ENCODE measurements at regions not wholly inside any gene's neighbourhood (a gene's known extent, or its start where the extent isn't known, plus 50 kb on each side); places are given as distances from the start of the nearest gene placed in this dataset.

DNA sequence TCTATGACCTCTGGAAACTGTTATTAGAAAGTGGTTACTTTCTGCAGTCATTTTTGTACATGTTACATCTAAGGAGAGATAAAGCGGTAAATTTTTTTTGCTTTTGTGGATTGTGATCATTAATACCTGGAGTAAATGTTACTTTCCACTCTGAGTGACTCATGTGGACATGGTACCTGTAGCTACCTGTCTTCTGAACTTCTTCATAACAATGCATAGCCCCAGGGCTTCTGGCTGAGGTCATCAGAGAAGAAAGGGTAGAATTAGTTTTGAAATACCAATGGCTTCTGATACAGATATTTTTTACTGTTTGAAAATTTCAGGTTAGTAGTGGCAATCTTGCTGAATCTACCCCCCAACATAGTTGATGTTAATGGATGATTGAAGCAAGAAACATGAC, 489.3 kb downstream of the RWDD3 start:
- no TSS peak for BruUV-seq (replicated peaks)

More for the DNA sequence above, 489.3 kb downstream of the RWDD3 start:
- Histone ChIP-seq H3K9me3 (ENCODE audit: low read length) (no peaks in the 10 kb centered on the region), H3K4me3 (replicated peaks in 1 of 3; ENCODE audit: insufficient read depth in 1 of 3, low read depth in 2 of 3, low read length in 3 of 3) (no peak overlapping the region), H4K20me1 (ENCODE audit: insufficient read depth, low read length) (no peaks in the 10 kb centered on the region), H3K27ac (ENCODE audit: extremely low read length, insufficient read depth, low read length) (no peak overlapping the region), H3K4me2 (ENCODE audit: low read depth, low read length) (no peak overlapping the region), H2AFZ (ENCODE audit: low read length) (no peak overlapping the region), H3K36me3 (replicated peaks in 1 of 2; ENCODE audit: control insufficient read depth in 1 of 2, insufficient read depth in 2 of 2, low read length in 2 of 2) (no peaks in the 10 kb centered on the region), H3K27me3 (ENCODE audit: control insufficient read depth in 1 of 2, insufficient read depth in 2 of 2, low read length in 2 of 2) (no peaks in the 10 kb centered on the region; a peak in 1 of 5 replicates), H3K4me1 (ENCODE audit: insufficient read depth, low read length) (no peaks in the 10 kb centered on the region), H3K79me2 (ENCODE audit: insufficient read depth, low read length) (no peaks in the 10 kb centered on the region), H3K9ac (ENCODE audit: insufficient read depth, low read depth, low read length) (no peak overlapping the region)
- no peak for FAIRE-seq
- 4% methylated on average over 1 of the region's 1 CpG for WGBS (ENCODE audit: low lambda C conversion rate)
- ChIA-PET CTCF (ENCODE audit: low intra/inter-chr PET ratio, low total read pairs) (no interaction called here), POLR2A (no interaction called here)
- no peak for DNase-seq (ENCODE audit: low spot score)
- TF ChIP-seq ZNF572 (CRISPR knock-in tag; IDR thresholded peaks at IDR 0.05) (no peak), CBX2 (IDR thresholded peaks at IDR 0.05; ENCODE audit: low read depth, low read length) (no peak), CBX2 (CRISPR knock-in tag; IDR thresholded peaks at IDR 0.05; ENCODE audit: low read depth) (no peak), PPARG (CRISPR knock-in tag; conservative IDR thresholded peaks at IDR 0.05) (no peak), ZNF629 (CRISPR knock-in tag; conservative IDR thresholded peaks at IDR 0.05) (no peak), MAZ (IDR thresholded peaks at IDR 0.05; ENCODE audit: borderline replicate concordance, low read depth, low read length) (no peak), MAZ (CRISPR knock-in tag; IDR thresholded peaks at IDR 0.05; ENCODE audit: low read depth) (no peak), SCMH1 (CRISPR knock-in tag; IDR thresholded peaks at IDR 0.05; ENCODE audit: borderline replicate concordance) (no peak), SYNCRIP (IDR thresholded peaks at IDR 0.05; ENCODE audit: insufficient read depth, low read depth, low read length) (no peak), ZNF451 (CRISPR knock-in tag; IDR thresholded peaks at IDR 0.05) (no peak), KLF15 (CRISPR knock-in tag; IDR thresholded peaks at IDR 0.05; ENCODE audit: borderline replicate concordance) (no peak), ZNF776 (CRISPR knock-in tag; IDR thresholded peaks at IDR 0.05) (no peak)
- TF ChIP-seq, protein P1, sequence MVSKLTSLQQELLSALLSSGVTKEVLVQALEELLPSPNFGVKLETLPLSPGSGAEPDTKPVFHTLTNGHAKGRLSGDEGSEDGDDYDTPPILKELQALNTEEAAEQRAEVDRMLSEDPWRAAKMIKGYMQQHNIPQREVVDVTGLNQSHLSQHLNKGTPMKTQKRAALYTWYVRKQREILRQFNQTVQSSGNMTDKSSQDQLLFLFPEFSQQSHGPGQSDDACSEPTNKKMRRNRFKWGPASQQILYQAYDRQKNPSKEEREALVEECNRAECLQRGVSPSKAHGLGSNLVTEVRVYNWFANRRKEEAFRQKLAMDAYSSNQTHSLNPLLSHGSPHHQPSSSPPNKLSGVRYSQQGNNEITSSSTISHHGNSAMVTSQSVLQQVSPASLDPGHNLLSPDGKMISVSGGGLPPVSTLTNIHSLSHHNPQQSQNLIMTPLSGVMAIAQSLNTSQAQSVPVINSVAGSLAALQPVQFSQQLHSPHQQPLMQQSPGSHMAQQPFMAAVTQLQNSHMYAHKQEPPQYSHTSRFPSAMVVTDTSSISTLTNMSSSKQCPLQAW (CRISPR knock-in tag; IDR thresholded peaks at IDR 0.05), result no peak
- TF ChIP-seq, protein P2, sequence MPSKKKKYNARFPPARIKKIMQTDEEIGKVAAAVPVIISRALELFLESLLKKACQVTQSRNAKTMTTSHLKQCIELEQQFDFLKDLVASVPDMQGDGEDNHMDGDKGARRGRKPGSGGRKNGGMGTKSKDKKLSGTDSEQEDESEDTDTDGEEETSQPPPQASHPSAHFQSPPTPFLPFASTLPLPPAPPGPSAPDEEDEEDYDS (CRISPR knock-in tag; IDR thresholded peaks at IDR 0.05), result no peak
- TF ChIP-seq, protein P3, sequence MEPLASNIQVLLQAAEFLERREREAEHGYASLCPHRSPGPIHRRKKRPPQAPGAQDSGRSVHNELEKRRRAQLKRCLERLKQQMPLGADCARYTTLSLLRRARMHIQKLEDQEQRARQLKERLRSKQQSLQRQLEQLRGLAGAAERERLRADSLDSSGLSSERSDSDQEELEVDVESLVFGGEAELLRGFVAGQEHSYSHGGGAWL (CRISPR knock-in tag; IDR thresholded peaks at IDR 0.05), result no peak
- ATAC-seq, result no peak
- intact Hi-C loops (cut with micrococcal nuclease; ENCODE audit: unreplicated experiment) (no loop called here), in situ Hi-C loops (cut with HindIII; ENCODE audit: extremely low pct_ligation_motif_present, low pct_unique_long_range_greater_than_20kb) (no loop called here)
